LNCaP clone FGC (cell line): ENCODE measurements at regions not wholly inside any gene's neighbourhood (a gene's known extent, or its start where the extent isn't known, plus 50 kb on each side); places are given as distances from the start of the nearest gene placed in this dataset.

ENCODE experiments used
- DNase-seq: peaks from one replicate; pipeline ENCODE4 v3.0.0-alpha.2; 2011; ENCODE audit warnings: low read depth
- H3K4me3 ChIP-seq: 2 replicates; pipeline ENCODE4 v1.5.1; 2011; ENCODE audit warnings: mild to moderate bottlenecking, low read depth, low read length, control low read depth
- CTCF ChIP-seq: IDR thresholded peaks from 2 replicates; pipeline ENCODE4 v1.5.1; 2012; ENCODE audit warnings: mild to moderate bottlenecking; ENCODE audit not compliant: control insufficient read depth, insufficient read depth; ENCODE audit errors: extremely low read depth

- no peak for DNase-seq
- H3K4me3 ChIP-seq, result no peak overlapping the region
- TF ChIP-seq CTCF, result no peak
These were observed 478.9 kb upstream of the NMUR2 start for GRCh38 chr5:152884006-152884405.

- H3K4me3 ChIP-seq, result no peak overlapping the region
- TF ChIP-seq CTCF, result no peak
- no peak for DNase-seq
These were observed 495.3 kb upstream of the NMUR2 start for GRCh38 chr5:152900332-152900731.

GRCh38 chr5:152901754-152902153, 496.7 kb upstream of the NMUR2 start:
- TF ChIP-seq CTCF, result no peak
- DNase-seq, result no peak
- H3K4me3 ChIP-seq, result no peak overlapping the region

DNA sequence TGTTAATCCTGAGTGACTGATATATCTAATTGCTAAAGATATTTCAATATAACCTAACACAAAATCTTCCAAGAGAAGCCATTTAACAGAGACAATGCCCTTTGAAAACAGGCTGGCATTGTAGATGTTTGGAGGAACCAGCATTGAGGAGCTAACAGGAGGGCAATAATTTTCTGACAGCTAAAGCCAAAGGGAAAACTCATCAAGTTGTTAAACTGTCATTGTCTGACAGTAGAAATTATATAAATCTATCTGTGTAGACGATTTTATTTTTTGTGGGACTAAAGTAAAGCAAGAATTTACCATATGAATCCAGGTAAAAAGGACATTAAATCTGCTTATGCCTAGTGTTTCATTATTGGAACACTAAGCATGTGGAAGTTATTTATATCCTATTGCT, 500.2 kb upstream of the NMUR2 start:
- no peak for TF ChIP-seq CTCF
- H3K4me3 ChIP-seq, result no peak overlapping the region
- DNase-seq, result no peak

DNA sequence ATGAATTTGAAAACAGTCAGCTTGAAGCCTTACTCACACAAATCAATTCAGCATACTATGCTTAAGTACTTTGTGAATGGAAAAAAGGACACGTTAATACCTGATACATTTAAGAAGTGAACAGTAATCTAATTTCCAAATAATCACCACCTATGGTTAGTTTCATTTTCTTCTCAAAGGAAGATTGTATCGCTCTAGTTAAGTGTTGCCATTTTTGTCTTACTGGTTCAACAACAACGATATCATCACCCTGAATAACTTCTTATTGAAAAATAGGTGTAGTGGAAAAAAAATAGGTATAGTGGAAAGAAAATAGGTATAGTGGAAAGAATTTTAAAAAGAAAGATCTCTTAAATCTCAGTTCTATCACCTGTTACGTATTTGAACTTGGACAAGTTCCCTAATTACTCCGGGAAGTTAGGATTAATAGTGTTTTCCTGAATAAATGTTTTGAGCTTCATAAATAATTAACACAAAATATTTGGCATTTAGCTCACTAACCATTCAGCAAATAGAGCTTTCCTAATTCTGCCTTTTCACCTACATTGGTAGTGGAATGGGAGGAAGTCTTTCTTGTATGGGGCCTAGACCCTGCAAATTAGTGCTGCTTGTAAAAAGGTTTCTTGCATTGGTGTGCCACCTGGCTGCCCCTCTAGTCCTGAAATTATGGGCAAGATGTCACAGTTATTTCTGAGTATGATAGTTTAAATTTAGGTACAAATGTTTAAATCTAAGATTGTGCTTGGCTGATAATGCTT, 502.6 kb upstream of the NMUR2 start:
- TF ChIP-seq CTCF, result no peak
- H3K4me3 ChIP-seq, result no peak overlapping the region
- no peak for DNase-seq

DNA sequence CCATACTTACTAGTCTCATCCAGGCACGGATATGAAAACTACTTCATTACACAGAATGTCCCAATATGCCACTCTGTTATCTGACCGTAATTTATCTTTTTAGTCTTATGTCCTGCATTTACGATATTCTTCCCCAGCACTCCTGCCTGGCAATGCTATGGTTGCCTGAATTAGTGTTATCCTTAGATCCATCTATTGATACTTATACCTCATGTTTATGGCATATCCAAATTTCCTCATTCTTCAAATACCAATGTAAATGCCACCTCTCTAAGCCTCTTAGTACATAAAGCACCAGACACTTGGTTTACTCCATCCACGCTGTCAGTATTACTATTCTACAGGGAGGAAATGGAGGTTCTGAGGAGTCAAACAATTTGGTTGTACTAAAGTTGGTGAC, 507.8 kb upstream of the NMUR2 start:
- DNase-seq, result no peak
- H3K4me3 ChIP-seq, result no peak overlapping the region
- TF ChIP-seq CTCF, result no peak

GRCh38 chr5:152932621-152933020, 527.5 kb upstream of the NMUR2 start:
- no peak for DNase-seq
- TF ChIP-seq CTCF, result no peak

More at GRCh38 chr5:152932621-152933020, 527.5 kb upstream of the NMUR2 start:
- no peak overlapping the region for H3K4me3 ChIP-seq
